HFFc6 (cell line): ENCODE measurements at regions not wholly inside any gene's neighbourhood (a gene's known extent, or its start where the extent isn't known, plus 50 kb on each side); places are given as distances from the start of the nearest gene placed in this dataset.

Experiments
- DNase-seq: peaks from one replicate; pipeline ENCODE4 v3.0.0-alpha.2; 2018
- H3K27ac Mint-ChIP-seq: 2 replicates; pipeline ENCODE4 v1.8.0; 2020; ENCODE audit warnings: mild to moderate bottlenecking, mixed read lengths
- H3K27me3 Mint-ChIP-seq: 2 replicates; pipeline ENCODE4 v1.8.0; 2021; ENCODE audit warnings: mild to moderate bottlenecking, moderate library complexity, mixed read lengths; ENCODE audit not compliant: insufficient read depth
- H3K36me3 Mint-ChIP-seq: 2 replicates; pipeline ENCODE4 v1.8.0; 2021; ENCODE audit warnings: low read depth, mixed read lengths
- H3K4me1 Mint-ChIP-seq: 2 replicates; pipeline ENCODE4 v1.8.0; 2020; ENCODE audit warnings: low read depth, mixed read lengths
- H3K4me3 Mint-ChIP-seq: 2 replicates; pipeline ENCODE4 v1.8.0; 2020; ENCODE audit warnings: mild to moderate bottlenecking, moderate library complexity, mixed read lengths
- H3K9me3 Mint-ChIP-seq: 2 replicates; pipeline ENCODE4 v1.8.0; 2020; ENCODE audit warnings: mild to moderate bottlenecking, mixed read lengths
- TF ChIP-seq, protein P1 (sequence below): fragments of 200-600 bp; sonication (generic); IDR thresholded peaks from 2 replicates; pipeline ENCODE4 v1.5.0; 2021; ENCODE audit warnings: antibody characterized with exemption, mild to moderate bottlenecking

DNA sequence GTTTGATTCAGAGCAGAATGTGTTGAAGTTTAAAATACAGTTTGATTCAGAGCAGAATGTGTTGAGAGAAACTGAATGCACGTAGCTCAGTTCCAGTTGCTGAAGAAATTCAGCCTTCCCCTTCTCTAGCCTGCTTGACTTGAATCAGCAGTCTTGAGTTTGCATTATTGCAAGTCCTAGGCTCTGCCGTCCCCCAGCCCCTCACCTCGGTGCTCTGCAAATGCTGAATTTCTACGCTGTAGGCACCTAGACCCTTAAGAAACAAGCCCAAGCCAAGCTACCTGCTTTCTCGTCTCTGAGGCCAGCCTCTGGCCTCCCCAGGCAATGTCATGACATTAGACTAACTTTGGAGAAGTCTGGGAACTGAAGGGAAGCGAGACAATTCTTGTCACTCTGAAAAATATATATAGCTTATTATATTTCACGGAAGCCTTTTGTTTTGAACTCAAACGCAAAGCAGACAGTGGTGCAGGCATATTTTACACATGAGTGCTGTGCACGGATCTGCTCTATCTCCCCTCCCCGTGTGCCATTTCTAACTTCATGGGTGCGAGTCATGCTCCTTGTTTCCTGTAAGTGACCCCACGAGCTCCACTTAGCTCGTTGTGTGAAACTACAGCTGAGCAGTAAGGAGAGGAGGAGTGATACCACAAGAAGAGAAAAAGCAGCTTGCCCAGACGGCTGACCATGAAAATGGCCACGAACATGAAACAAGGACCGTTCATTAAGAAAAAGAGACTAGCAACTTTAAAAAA, 71.4 kb upstream of the DUSP22 start:
- Mint-ChIP-seq H3K27me3 (peaks cover 13% of the 10 kb centered on the region; the same call in 1 of the 2 replicates), H3K27ac (no peak overlapping the region), H3K9me3 (peaks cover 6% of the 10 kb centered on the region; the same call in 1 of the 2 replicates), H3K4me3 (peak overlapping the region; percentile 65; the same call in 1 of the 2 replicates), H3K36me3 (no peaks in the 10 kb centered on the region), H3K4me1 (peaks cover 24% of the 10 kb centered on the region)
- TF ChIP-seq, protein P1, sequence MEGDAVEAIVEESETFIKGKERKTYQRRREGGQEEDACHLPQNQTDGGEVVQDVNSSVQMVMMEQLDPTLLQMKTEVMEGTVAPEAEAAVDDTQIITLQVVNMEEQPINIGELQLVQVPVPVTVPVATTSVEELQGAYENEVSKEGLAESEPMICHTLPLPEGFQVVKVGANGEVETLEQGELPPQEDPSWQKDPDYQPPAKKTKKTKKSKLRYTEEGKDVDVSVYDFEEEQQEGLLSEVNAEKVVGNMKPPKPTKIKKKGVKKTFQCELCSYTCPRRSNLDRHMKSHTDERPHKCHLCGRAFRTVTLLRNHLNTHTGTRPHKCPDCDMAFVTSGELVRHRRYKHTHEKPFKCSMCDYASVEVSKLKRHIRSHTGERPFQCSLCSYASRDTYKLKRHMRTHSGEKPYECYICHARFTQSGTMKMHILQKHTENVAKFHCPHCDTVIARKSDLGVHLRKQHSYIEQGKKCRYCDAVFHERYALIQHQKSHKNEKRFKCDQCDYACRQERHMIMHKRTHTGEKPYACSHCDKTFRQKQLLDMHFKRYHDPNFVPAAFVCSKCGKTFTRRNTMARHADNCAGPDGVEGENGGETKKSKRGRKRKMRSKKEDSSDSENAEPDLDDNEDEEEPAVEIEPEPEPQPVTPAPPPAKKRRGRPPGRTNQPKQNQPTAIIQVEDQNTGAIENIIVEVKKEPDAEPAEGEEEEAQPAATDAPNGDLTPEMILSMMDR: no peak
- no peak for DNase-seq

DNA sequence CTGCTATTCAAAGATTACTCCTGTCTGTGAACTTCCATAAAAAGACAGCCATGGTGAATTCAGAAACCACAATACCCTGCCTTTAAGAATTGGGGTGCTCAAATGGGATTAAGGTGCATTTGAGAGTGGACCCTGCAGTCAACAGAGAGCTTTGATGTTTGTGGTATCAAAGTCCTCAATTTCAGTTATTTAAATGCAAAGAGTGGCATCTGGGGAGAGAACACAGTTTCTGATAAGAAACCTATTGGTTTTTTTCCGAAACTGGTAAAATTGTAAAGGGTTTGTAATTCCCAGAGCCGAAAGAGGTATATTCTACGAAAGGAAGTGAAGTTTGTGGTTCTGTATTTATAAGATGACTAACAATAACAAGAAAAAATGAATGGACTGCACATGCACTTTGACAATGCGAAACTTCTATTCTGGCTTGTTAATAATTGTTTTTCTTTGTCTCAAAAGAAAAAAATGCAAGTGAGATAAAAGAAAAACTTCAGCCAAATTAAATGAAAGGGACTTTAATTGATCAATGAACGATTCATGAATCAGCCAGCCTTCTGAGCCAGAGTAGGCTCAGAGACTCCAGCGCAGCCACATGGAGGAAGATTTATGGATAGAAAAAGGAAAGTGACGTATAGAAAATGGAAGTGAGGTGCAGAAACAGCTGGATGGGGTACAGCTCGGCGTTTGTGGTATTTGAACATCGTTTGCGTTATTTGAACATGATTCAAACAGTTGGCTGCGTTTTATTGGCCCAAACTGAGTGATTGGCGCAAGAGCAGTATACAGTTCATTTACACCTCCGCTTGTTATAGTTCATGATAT, 70.5 kb upstream of the DUSP22 start:
- DNase-seq: no peak
- Mint-ChIP-seq H3K27me3 (peaks cover 13% of the 10 kb centered on the region; the same call in 1 of the 2 replicates), H3K27ac (no peak overlapping the region), H3K36me3 (no peaks in the 10 kb centered on the region), H3K9me3 (peaks cover 8% of the 10 kb centered on the region), H3K4me1 (peaks cover 24% of the 10 kb centered on the region), H3K4me3 (peak overlapping the region; percentile 65; the same call in 1 of the 2 replicates)
- TF ChIP-seq, protein P1: no peak

DNA sequence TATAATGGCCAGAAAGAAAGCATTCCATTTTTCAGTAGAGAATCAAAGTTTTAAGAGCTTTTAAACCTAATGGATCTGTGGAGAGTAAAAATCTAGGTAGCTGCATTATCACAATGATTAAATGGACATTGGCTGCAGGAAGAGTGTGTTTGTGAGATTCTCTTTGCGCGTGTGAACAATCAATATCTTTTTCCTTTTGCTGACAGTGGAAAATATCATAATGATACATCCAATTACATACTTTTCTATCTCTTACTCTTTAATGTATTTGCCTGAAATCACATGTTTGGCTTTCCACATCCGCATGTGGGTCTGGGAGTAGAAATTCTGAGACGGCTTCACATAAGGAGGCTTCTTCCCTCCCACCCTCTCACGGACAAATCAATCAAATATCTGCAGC, 69.8 kb upstream of the DUSP22 start:
- peak overlapping the region; percentile 61; the same call in 1 of the 2 replicates for H3K4me3 Mint-ChIP-seq
- no peak for DNase-seq
- H3K27ac Mint-ChIP-seq: no peak overlapping the region
- peaks cover 7% of the 10 kb centered on the region for H3K9me3 Mint-ChIP-seq
- H3K27me3 Mint-ChIP-seq: peaks cover 11% of the 10 kb centered on the region; the same call in 1 of the 2 replicates
- TF ChIP-seq, protein P1: no peak
- peaks cover 24% of the 10 kb centered on the region for H3K4me1 Mint-ChIP-seq
- H3K36me3 Mint-ChIP-seq: no peaks in the 10 kb centered on the region

DNA sequence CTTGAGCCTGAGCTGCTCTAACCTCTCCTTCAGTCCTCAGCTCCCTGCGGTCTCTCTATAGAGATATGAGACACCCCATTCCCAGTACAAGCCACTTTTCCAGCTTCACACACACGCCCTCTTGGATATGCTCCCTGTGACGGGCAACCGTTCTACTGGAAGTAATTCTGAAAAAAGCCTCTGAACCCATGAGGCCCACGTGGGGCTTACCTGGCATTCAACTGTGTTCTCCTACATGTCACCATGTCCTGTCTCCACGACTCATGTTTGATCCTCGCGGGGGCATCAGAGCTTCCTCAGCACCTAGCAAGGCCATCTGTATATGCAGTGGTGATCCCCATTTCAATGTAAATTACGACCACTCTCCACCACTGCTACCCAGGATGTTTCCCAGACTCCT, 69.2 kb upstream of the DUSP22 start:
- Mint-ChIP-seq H3K27ac (no peak overlapping the region), H3K4me3 (no peak overlapping the region), H3K9me3 (peaks cover 5% of the 10 kb centered on the region), H3K4me1 (peaks cover 24% of the 10 kb centered on the region), H3K36me3 (no peaks in the 10 kb centered on the region), H3K27me3 (peaks cover 9% of the 10 kb centered on the region; the same call in 1 of the 2 replicates)
- TF ChIP-seq, protein P1: no peak
- DNase-seq: no peak

DNA sequence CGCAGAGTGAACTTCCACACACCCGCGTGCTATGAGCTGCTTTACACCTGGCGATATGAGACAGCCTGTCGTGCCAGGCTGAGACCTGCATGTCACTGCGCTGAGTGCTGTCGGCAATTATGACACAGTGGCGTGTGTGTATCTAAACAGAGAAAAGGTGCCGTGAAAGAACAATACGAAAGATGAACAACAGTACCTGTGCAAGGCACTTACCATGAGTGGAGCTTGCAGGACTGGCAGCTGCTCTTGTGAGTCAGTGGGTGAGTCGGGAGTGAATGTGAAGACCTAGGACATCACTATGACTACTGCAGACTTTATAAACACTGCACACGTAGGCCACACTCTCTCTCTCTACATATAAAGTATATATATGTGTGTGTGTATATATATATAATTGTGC, 68.5 kb upstream of the DUSP22 start:
- Mint-ChIP-seq H3K9me3 (peaks cover 5% of the 10 kb centered on the region), H3K4me3 (no peak overlapping the region), H3K36me3 (no peaks in the 10 kb centered on the region), H3K4me1 (peaks cover 24% of the 10 kb centered on the region), H3K27ac (no peak overlapping the region), H3K27me3 (peaks cover 9% of the 10 kb centered on the region)
- TF ChIP-seq, protein P1: no peak
- no peak for DNase-seq
